Daoy (cell line): ENCODE measurements at regions not wholly inside any gene's neighbourhood (a gene's known extent, or its start where the extent isn't known, plus 50 kb on each side); places are given as distances from the start of the nearest gene placed in this dataset.
A peak's percentile ranks its signal among the peaks of the same experiment; 100 is the strongest.

Experiments
- DNase-seq: peaks from one replicate; pipeline ENCODE4 v3.0.0-alpha.2; 2015; ENCODE audit warnings: low read depth

DNA sequence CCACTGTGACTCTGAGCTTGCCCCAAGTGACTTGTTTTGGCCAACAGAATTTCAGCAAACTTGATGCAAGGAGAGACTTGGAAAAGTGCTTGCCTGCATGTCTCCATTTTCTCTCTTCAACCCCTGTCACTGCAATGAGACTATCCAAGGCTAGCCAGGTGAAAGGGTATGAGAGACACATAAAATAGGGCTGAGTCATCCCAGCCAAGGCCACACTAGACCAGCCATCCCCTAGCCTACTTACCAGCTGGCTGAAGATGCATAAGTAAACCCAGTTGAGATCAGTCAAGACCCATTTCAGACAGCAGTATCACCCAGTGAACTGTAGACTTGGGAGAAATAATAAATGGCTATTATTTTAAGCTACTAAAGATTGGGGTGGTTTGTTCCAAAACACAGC, 52.9 kb upstream of the VLDLR start:
- peak; percentile 46 for DNase-seq

DNA sequence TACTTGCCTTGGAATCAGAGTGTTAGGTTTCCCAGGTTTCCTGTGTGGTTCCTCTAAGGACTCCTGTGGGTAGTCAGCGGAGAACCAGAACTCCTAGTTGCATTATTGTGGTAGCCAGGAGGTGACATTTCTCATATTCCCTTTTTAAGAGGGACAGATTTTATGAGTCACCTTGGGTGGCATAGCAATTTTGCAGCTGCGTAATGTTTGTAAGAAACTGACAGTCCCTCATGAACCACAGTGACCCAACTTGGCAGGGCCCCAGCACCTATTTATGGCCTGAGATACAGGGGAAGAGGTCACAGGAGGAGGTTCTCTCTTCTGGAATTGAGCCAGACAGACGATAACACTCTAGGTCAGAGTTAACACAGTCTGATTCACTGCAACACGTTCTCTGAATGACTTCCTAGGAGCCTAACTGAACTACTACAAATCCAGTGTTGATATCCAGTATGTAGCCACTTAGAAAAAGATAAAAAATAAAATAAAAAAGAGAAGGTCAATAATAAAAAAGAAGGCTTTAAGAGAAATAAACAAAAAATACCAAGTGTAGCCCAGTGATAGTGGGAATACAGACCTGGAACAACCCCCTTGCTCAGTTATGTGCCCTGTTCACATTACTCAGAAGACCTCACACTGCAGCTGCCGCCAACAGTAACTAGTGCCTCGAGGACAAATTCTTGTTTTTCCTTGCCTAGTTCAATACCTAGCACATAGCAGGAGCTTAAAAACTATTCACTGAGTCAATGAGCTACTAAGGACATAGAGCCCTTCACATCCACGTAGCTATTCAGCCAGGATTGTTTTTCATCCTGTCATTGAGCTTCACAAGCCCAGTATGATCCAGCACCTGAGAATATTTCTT, 50.7 kb upstream of the VLDLR start:
- DNase-seq, result peak; percentile 99
